Testis (tissue), 2 donors: ENCODE measurements at regions not wholly inside any gene's neighbourhood (a gene's known extent, or its start where the extent isn't known, plus 50 kb on each side); places are given as distances from the start of the nearest gene placed in this dataset.
"Not testable (repeated sequence)": the region's sequence is repeated elsewhere in the genome, so short reads cannot be mapped to it uniquely, and the experiment has no call there.

Source experiments
- DNase-seq: peaks from one replicate; pipeline ENCODE4 v3.0.0-alpha.2; 2019
- H3K27ac ChIP-seq, 2 donors: fragments of 200-600 bp; sonication (generic); one replicate each; pipeline ENCODE4 v1.5.1; 2019
- H3K27me3 ChIP-seq: fragments of 200-600 bp; sonication (generic); one replicate; pipeline ENCODE4 v1.5.1; 2019
- H3K36me3 ChIP-seq: fragments of 200-600 bp; sonication (generic); one replicate; pipeline ENCODE4 v1.5.1; 2017; ENCODE audit warnings: low read depth; ENCODE audit errors: missing control alignments
- H3K4me1 ChIP-seq: fragments of 200-600 bp; sonication (generic); one replicate; pipeline ENCODE4 v1.5.1; 2019
- H3K4me3 ChIP-seq, 2 donors: fragments of 200-600 bp; sonication (generic); one replicate each; pipeline ENCODE4 v1.5.1; 2017 to 2019
- H3K9me3 ChIP-seq: fragments of 200-600 bp; sonication (generic); one replicate; pipeline ENCODE4 v1.5.1; 2017
- POLR2A ChIP-seq: fragments of 450-650 bp; IDR thresholded peaks from one replicate; pipeline ENCODE4 v1.6.1; 2017; ENCODE audit warnings: antibody characterized with exemption, mild to moderate bottlenecking, moderate library complexity
- WGBS, 2 donors: methylation state at CpG; one replicate each; pipeline ENCODE4 v1.1.5; 2018; 5-methylcytosine and 5-hydroxymethylcytosine counted together
- intact Hi-C: fragments of 100-400 bp; cut with DNase I; formaldehyde crosslinking; loops from one replicate; pipeline ENCODE4 v1.15.1; 2023; ENCODE audit warnings: low total_unique reads
- TF ChIP-seq, protein P1 (sequence below), 3 experiments: fragments of 450-650 bp in 2 of 3; fragments of 200-600 bp in 1 of 3; sonication (generic) in 1 of 3; IDR thresholded peaks; one replicate each; pipeline ENCODE4 v1.5.1; 2016 to 2019; ENCODE audit warnings: antibody characterized with exemption in 3 of 3, mild to moderate bottlenecking in 2 of 3, moderate library complexity in 1 of 3

DNA sequence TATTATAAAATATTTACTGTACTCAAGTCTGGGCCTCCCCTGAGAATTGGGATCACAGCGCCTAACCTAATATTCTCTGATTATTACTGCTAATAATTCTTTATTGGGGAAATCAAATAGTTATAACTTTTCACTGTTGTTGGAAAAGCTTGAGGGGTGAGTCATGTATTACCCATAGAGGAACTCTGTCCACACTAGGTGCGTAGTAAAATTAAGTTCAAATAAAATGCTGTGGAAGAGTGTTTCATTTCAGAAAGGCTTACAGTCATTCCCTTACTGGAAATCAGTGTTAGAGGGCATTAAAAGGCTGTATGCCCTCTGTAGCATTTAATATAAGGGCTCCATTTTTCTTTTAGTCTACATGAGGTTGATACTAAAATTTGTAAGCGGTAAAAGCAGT, 135.0 kb upstream of the NFIA start:
- no peaks in the 10 kb centered on the region for H3K9me3 ChIP-seq
- H3K27me3 ChIP-seq: no peaks in the 10 kb centered on the region
- TF ChIP-seq, protein P1, sequence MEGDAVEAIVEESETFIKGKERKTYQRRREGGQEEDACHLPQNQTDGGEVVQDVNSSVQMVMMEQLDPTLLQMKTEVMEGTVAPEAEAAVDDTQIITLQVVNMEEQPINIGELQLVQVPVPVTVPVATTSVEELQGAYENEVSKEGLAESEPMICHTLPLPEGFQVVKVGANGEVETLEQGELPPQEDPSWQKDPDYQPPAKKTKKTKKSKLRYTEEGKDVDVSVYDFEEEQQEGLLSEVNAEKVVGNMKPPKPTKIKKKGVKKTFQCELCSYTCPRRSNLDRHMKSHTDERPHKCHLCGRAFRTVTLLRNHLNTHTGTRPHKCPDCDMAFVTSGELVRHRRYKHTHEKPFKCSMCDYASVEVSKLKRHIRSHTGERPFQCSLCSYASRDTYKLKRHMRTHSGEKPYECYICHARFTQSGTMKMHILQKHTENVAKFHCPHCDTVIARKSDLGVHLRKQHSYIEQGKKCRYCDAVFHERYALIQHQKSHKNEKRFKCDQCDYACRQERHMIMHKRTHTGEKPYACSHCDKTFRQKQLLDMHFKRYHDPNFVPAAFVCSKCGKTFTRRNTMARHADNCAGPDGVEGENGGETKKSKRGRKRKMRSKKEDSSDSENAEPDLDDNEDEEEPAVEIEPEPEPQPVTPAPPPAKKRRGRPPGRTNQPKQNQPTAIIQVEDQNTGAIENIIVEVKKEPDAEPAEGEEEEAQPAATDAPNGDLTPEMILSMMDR (IDR thresholded peaks at IDR 0.05): no peak
- TF ChIP-seq POLR2A: no peak
- DNase-seq: no peak
- no peak overlapping the region for H3K4me3 ChIP-seq
- WGBS, 2 donors: 95 to 99% methylated on average over 3 of the region's 3 CpGs
- no peaks in the 10 kb centered on the region for H3K4me1 ChIP-seq
- H3K36me3 ChIP-seq: no peaks in the 10 kb centered on the region
- no peak overlapping the region for H3K27ac ChIP-seq
- intact Hi-C loops: no loop called here

DNA sequence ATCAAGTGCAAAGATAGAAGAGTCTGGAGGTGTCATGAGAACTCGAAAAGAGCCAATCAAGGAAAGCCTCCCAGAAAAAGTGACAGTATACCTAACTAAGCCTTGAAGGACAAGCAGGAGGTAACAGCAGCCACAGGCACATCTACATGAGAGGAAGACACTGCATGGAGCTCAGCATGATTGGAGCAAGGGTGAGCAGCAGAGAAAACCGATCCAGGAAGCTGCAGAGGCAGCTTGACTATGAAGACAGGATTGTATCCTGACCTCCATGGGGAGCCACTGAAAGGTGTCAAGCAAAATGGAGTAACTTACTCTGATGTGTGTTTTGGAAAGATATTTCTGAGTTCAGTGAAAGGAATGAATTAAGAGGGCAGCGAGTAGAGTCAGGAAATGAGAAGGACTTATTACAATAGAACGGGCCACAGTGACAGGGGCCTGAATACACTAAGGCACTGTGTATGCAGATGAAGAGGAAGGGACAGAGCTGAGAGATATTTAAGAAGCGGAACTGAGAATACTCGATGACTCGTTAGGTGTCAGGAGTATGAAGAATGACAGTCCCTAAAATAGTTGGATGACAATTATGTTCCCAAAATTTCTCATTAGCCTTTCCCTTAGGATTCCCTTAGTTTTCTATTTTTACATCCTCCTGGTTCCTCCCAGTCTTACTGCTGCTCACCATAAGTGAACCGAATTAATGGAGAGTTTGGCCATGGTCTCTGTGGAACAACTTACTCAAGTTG, 139.3 kb upstream of the NFIA start:
- H3K27me3 ChIP-seq: no peaks in the 10 kb centered on the region
- no peaks in the 10 kb centered on the region for H3K4me1 ChIP-seq
- TF ChIP-seq, protein P1 (IDR thresholded peaks at IDR 0.05): no peak
- TF ChIP-seq POLR2A: no peak
- 82 to 85% methylated on average over 8 of the region's 8 CpGs for WGBS, 2 donors
- no peaks in the 10 kb centered on the region for H3K36me3 ChIP-seq
- no peak overlapping the region for H3K4me3 ChIP-seq
- intact Hi-C loops: no loop called here
- H3K27ac ChIP-seq: no peak overlapping the region
- H3K9me3 ChIP-seq: no peaks in the 10 kb centered on the region
- DNase-seq: no peak

DNA sequence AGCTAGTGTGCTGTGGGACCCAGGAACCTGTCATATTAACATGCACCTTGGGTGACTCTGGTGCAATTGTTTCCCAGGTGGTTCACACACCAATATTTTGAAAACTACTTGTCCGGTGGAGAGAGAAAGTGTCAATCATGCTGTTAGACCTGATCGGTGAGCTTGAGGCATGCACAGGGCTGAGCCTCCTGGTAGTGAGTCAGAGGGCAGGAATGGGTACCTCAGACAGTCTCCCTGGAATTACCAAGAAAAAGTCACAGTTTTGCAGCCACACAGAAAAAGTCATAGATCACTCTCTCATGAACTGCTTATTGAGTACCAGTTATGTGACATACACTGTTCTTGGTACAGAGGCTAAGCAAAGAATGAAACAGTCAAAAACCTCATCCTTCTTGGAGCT, 140.1 kb upstream of the NFIA start:
- no peak overlapping the region for H3K27ac ChIP-seq
- no peaks in the 10 kb centered on the region for H3K36me3 ChIP-seq
- H3K9me3 ChIP-seq: no peaks in the 10 kb centered on the region
- no peak for DNase-seq
- intact Hi-C loops: no loop called here
- no peaks in the 10 kb centered on the region for H3K27me3 ChIP-seq
- WGBS, 2 donors: 98 to 100% methylated on average over 2 of the region's 2 CpGs
- TF ChIP-seq POLR2A: no peak
- TF ChIP-seq, protein P1 (IDR thresholded peaks at IDR 0.05): no peak
- H3K4me3 ChIP-seq: no peak overlapping the region
- no peaks in the 10 kb centered on the region for H3K4me1 ChIP-seq

DNA sequence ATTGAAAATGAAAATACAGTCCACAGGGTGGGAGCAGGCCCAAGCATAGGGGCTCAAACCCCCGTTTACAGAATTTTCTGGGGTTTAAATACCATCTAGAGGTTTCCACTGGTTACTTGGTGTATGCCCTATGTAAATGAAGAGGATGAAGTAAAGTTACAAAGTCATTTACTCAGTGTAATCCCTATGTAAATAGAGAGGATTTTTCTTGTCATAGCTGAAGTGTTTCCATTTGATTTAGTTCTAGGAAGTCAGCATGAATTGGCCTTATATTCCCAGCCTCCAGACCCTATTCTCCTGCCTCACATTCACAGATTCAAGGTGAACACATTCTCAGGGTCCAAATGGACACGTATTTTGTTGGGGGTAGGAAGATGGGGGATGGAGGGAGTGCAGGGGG, 141.7 kb upstream of the NFIA start:
- H3K27me3 ChIP-seq, H3K9me3 ChIP-seq, DNase-seq, H3K36me3 ChIP-seq, H3K27ac ChIP-seq, intact Hi-C loops, H3K4me3 ChIP-seq, H3K4me1 ChIP-seq: not testable (repeated sequence)
- WGBS, 2 donors: 85% methylated on average over 2 of the region's 2 CpGs

DNA sequence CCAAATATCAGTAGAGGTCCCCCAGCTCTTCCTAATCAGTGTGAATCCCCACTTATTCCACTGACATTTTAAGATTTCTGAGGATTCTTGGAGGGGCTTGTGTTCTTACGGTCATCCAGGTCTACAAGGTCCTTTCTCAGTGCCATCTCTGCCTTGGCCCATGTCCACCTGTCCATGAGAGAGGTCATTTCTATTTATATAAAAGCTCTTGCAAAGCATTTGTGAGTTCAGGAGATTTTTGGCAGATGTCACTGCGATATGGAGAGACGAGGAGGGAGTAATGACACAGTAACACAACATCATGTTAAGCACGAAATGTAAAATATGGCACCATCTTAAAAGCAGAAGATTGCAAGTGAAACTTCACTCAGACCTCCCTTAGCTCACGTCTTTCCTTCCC, 144.6 kb upstream of the NFIA start:
- no peak for DNase-seq
- Histone ChIP-seq H3K4me1 (peaks cover 9% of the 10 kb centered on the region), H3K36me3 (no peaks in the 10 kb centered on the region), H3K27me3 (no peaks in the 10 kb centered on the region), H3K9me3 (no peaks in the 10 kb centered on the region), H3K4me3 (no peak overlapping the region), H3K27ac (no peak overlapping the region)
- intact Hi-C loops: no loop called here
- no peak for TF ChIP-seq POLR2A
- TF ChIP-seq, protein P1 (IDR thresholded peaks at IDR 0.05): no peak
- 92% methylated on average over 5 of the region's 5 CpGs for WGBS, 2 donors
